ENCODE measurements at regions not wholly inside any gene's neighbourhood (a gene's known extent, or its start where the extent isn't known, plus 50 kb on each side); places are given as distances from the start of the nearest gene placed in this dataset.
"Not testable (repeated sequence)": the region's sequence is repeated elsewhere in the genome, so short reads cannot be mapped to it uniquely, and the experiment has no call there.

DNA sequence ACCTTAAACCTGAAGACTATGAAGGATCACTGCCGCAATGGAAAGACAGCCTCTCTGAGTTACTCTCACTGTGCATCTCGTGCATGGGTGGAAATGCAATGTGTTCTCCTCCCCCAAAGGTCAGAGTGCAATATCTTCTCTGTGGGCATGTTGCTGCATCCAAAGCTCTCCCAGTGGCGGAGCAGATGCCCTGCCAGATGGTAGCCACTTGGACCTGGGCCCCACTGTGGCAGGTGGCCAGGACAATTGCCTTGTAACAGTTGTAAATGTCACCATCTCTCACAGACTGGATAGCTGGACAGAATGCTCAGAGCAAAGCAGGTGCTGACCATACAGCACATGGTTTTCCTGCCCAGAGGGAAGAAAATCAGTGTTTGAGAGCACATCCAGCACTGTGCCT, 542.0 kb downstream of the FAM181B start:
- in situ Hi-C loops (cut with HindIII; ENCODE audit: low sequenced_read_pairs): no loop called here
- DNase-seq (ENCODE audit: low read depth, low spot score): no peak
- TF ChIP-seq, protein P1, sequence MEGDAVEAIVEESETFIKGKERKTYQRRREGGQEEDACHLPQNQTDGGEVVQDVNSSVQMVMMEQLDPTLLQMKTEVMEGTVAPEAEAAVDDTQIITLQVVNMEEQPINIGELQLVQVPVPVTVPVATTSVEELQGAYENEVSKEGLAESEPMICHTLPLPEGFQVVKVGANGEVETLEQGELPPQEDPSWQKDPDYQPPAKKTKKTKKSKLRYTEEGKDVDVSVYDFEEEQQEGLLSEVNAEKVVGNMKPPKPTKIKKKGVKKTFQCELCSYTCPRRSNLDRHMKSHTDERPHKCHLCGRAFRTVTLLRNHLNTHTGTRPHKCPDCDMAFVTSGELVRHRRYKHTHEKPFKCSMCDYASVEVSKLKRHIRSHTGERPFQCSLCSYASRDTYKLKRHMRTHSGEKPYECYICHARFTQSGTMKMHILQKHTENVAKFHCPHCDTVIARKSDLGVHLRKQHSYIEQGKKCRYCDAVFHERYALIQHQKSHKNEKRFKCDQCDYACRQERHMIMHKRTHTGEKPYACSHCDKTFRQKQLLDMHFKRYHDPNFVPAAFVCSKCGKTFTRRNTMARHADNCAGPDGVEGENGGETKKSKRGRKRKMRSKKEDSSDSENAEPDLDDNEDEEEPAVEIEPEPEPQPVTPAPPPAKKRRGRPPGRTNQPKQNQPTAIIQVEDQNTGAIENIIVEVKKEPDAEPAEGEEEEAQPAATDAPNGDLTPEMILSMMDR (IDR thresholded peaks at IDR 0.05; ENCODE audit: low read depth, low read length): no peak

DNA sequence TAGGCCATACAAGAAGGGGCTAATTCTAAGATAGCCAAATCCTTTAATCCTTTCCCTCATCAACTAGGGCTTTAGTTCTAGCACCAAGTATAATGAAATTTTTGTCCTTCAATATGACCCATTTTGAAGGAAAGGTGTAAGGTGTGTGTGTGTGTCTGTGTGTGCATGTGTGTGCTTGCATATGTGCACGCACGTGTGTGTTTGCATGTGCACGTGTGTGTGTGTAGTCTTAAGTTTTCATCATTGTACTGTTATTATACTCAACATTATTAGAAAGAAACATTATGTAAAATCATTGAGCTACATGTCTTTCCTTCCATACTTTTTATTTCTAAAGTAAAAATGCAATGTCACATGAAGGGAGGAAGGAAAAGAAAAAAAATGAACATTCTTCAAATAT, 547.7 kb downstream of the FAM181B start:
- in situ Hi-C loops (cut with HindIII; ENCODE audit: low sequenced_read_pairs): no loop called here
- TF ChIP-seq, protein P1 (IDR thresholded peaks at IDR 0.05; ENCODE audit: low read depth, low read length): no peak
- DNase-seq (ENCODE audit: low read depth, low spot score): no peak
- H3K4me3 ChIP-seq (ENCODE audit: low read depth, low read length): no peak overlapping the region

More for the DNA sequence above, 542.0 kb downstream of the FAM181B start:
- H3K4me3 ChIP-seq (ENCODE audit: low read depth, low read length): no peak overlapping the region

DNA sequence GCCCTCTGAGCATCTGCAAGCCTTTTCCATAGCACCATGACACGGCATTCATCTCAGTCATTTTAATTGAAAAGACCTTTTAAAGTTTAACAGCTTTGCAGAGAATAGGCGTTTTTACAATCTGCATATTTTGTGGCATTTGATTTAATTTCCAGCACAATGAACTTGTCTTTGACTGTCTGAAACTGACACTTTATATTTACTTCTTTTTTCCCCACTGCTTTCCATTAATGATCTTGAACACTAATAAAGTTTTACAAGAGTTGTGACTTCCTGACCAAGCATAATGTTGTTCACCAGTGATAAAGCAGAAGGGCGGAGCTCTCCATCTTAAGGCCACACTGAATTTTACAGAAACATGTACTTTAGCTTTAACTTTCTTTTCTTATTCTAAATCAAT, 548.7 kb downstream of the FAM181B start:
- in situ Hi-C loops (cut with HindIII; ENCODE audit: low sequenced_read_pairs): no loop called here
- TF ChIP-seq, protein P1 (IDR thresholded peaks at IDR 0.05; ENCODE audit: low read depth, low read length): no peak
- H3K4me3 ChIP-seq (ENCODE audit: low read depth, low read length): no peak overlapping the region
- no peak for DNase-seq (ENCODE audit: low read depth, low spot score)

DNA sequence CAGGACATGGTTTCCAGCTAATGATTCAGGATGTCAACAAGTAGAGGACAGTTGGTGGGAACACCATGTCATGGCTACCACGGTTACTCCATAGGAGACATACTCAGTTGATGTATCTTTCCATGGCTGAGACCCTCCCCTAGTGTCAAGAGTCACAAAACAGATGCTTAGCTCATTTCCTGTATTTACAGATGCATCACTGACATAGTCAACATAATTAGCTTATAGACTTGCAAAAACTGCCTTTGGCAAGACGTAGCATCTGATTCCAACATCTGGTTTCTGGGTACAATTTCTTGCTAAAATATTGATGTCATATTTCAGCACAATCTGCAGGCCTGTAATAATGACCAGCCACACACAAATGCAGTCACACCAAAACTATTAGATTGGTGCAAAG, 550.3 kb downstream of the FAM181B start:
- in situ Hi-C loops (cut with HindIII; ENCODE audit: low sequenced_read_pairs): no loop called here
- TF ChIP-seq, protein P1 (IDR thresholded peaks at IDR 0.05; ENCODE audit: low read depth, low read length): no peak
- no peak for DNase-seq (ENCODE audit: low read depth, low spot score)
- H3K4me3 ChIP-seq (ENCODE audit: low read depth, low read length): no peak overlapping the region

DNA sequence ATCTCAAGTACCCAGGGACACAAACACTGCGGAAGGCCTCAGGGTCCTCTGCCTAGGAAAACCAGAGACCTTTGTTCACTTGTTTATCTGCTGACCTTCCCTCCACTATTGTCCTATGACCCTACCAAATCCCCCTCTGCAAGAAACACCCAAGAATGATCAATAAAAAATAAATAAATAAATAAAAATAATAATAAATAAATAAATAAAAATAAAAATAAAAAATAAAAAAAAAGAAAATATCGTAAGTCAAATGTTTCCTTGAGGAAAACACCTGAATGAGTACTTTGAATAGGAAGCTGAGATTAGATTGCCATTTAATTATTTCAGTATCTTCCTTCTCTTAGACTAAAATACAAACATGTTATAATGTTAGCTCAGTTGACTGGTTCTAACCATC, 551.0 kb downstream of the FAM181B start:
- H3K4me3 ChIP-seq (ENCODE audit: low read depth, low read length); in situ Hi-C loops (cut with HindIII; ENCODE audit: low sequenced_read_pairs); DNase-seq (ENCODE audit: low read depth, low spot score): not testable (repeated sequence)

DNA sequence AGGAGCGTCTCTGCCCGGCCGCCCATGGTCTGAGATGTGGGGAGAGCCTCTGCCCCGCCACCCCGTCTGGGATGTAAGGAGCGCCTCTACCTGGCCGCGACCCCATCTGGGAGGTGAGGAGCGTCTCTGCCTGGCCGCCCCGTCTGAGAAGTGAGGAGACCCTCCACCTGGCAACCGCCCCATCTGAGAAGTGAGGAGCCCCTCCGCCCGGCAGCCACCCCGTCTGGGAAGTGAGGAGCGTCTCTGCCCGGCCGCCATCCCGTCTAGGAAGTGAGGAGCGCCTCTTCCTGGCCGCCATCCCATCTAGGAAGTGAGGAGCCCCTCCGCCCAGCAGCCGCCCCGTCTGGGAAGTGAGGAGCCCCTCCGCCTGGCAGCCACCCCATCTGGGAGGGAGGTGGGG, 551.9 kb downstream of the FAM181B start:
- H3K4me3 ChIP-seq (ENCODE audit: low read depth, low read length); DNase-seq (ENCODE audit: low read depth, low spot score); in situ Hi-C loops (cut with HindIII; ENCODE audit: low sequenced_read_pairs): not testable (repeated sequence)

DNA sequence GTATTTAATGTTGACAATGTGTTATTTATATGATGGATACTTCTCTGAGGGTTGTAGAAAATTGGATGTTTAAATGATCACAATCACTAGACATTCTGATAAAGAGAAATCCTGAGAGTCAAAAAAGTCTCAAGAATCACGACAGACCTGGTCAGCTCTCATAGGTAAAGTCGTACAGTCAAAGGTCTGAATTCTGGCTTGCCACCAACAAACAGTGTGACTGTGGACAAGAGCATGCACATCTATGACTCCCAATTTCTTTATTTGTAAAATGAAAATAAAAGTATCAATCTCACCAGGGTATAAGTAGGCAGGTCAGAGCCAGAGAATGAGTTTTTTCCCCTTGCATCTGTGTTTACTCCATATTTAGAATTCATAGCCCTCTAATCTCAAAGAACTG, 556.7 kb downstream of the FAM181B start:
- in situ Hi-C loops (cut with HindIII; ENCODE audit: low sequenced_read_pairs): no loop called here
- DNase-seq (ENCODE audit: low read depth, low spot score): no peak
- TF ChIP-seq, protein P1 (IDR thresholded peaks at IDR 0.05; ENCODE audit: low read depth, low read length): no peak
- H3K4me3 ChIP-seq (ENCODE audit: low read depth, low read length): no peak overlapping the region

DNA sequence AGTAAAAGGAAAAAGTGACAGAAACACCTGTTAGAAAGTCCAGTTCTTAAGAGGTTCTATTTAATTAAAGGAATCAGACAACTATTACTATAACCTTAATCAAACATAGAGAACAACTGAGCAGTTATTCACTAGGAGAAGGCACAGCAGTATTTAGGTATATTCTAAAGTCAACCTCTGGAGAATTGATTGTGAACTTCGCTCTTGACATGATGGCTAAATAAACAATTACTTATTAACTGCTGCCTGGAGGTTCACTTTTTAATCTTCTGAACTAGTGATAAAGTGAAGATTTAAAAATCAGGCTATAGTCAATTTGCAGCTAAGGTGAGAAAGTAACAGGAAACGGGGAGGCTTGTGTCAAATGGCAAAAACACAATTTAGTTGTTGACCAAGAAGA, 557.3 kb downstream of the FAM181B start:
- TF ChIP-seq, protein P1 (IDR thresholded peaks at IDR 0.05; ENCODE audit: low read depth, low read length): no peak
- no peak for DNase-seq (ENCODE audit: low read depth, low spot score)
- H3K4me3 ChIP-seq (ENCODE audit: low read depth, low read length): no peak overlapping the region
- in situ Hi-C loops (cut with HindIII; ENCODE audit: low sequenced_read_pairs): no loop called here
